ENCODE measurements at regions not wholly inside any gene's neighbourhood (a gene's known extent, or its start where the extent isn't known, plus 50 kb on each side); places are given as distances from the start of the nearest gene placed in this dataset.

DNA sequence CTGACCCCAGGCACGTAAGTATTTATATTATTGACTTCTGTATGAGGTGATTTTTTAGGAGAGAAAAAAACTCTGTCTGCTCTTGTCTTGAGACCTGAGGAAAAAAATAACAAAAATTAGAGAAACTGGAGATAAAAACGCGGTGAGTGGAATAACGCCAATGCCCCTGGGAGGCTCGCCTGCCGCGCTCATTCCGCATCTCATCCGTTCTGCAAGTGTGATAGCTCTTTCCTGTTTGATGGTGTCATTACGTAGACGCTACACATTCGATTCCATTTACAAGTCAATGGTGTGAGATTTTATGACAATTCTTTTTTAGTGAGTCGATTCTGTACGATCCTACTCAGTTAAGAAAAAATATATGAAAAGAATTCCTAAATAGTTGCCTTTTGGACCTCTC, 194.3 kb upstream of the SMIM21 start:
- no peak overlapping the region for H3K4me3 ChIP-seq (ENCODE audit: low read depth, low read length)
- TF ChIP-seq, protein P1, sequence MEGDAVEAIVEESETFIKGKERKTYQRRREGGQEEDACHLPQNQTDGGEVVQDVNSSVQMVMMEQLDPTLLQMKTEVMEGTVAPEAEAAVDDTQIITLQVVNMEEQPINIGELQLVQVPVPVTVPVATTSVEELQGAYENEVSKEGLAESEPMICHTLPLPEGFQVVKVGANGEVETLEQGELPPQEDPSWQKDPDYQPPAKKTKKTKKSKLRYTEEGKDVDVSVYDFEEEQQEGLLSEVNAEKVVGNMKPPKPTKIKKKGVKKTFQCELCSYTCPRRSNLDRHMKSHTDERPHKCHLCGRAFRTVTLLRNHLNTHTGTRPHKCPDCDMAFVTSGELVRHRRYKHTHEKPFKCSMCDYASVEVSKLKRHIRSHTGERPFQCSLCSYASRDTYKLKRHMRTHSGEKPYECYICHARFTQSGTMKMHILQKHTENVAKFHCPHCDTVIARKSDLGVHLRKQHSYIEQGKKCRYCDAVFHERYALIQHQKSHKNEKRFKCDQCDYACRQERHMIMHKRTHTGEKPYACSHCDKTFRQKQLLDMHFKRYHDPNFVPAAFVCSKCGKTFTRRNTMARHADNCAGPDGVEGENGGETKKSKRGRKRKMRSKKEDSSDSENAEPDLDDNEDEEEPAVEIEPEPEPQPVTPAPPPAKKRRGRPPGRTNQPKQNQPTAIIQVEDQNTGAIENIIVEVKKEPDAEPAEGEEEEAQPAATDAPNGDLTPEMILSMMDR (IDR thresholded peaks at IDR 0.05; ENCODE audit: borderline replicate concordance, insufficient read depth, low read depth, low read length), result no peak

DNA sequence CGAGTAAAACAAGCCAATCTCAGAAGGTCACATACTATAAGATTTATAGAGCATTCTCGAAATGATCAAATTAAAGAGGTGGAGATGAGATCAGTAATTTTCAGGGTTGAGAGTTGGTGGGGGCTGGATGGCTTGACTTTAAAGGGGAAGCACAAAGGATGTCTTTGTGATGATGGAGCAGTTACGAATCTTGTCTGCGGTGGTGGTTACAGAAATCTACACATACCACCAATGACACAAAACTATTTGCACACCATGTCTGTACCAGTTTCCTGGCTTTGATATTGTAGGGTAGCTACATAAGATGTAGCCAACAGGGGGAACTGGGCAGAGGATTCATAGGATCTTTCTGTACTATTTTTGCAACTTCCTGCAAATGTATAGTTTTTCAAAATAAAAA, 190.6 kb upstream of the SMIM21 start:
- TF ChIP-seq, protein P1 (IDR thresholded peaks at IDR 0.05; ENCODE audit: borderline replicate concordance, insufficient read depth, low read depth, low read length), result no peak
- no peak overlapping the region for H3K4me3 ChIP-seq (ENCODE audit: low read depth, low read length)

GRCh38 chr18:75612456-75612855, 185.0 kb upstream of the SMIM21 start:
- no peak overlapping the region for H3K4me3 ChIP-seq (ENCODE audit: low read depth, low read length)
- TF ChIP-seq, protein P1 (IDR thresholded peaks at IDR 0.05; ENCODE audit: borderline replicate concordance, insufficient read depth, low read depth, low read length), result no peak

- no peak overlapping the region for H3K4me3 ChIP-seq (ENCODE audit: low read depth, low read length)
- TF ChIP-seq, protein P1 (IDR thresholded peaks at IDR 0.05; ENCODE audit: borderline replicate concordance, insufficient read depth, low read depth, low read length), result no peak
Measured at GRCh38 chr18:75607701-75608100, 180.2 kb upstream of the SMIM21 start.

GRCh38 chr18:75592527-75592926, 165.0 kb upstream of the SMIM21 start:
- H3K4me3 ChIP-seq (ENCODE audit: low read depth, low read length), result no peak overlapping the region
- TF ChIP-seq, protein P1 (IDR thresholded peaks at IDR 0.05; ENCODE audit: borderline replicate concordance, insufficient read depth, low read depth, low read length), result no peak

DNA sequence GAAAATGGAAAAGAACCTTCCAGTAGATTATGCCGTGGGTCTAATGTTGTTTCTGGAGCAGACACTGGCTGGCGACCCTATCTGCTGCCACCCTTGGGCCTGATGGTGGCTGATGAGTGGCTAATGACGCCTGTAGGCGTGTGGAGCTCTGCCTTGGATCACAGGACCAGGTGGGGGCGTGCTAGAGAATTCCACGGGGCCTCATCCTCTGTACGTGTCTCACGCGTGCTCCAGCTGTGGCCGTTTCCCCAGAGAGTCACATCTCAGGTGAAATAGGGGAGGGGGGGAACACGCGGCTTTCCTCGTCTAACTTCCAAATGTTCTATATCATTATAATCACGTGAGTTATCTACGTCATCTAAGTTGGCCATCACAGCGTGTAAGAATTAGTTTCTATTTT, 160.9 kb upstream of the SMIM21 start:
- TF ChIP-seq, protein P1 (IDR thresholded peaks at IDR 0.05; ENCODE audit: borderline replicate concordance, insufficient read depth, low read depth, low read length), result no peak

GRCh38 chr18:75587131-75587530, 159.6 kb upstream of the SMIM21 start:
- no peak overlapping the region for H3K4me3 ChIP-seq (ENCODE audit: low read depth, low read length)
- TF ChIP-seq, protein P1 (IDR thresholded peaks at IDR 0.05; ENCODE audit: borderline replicate concordance, insufficient read depth, low read depth, low read length), result no peak

More for the DNA sequence above, 160.9 kb upstream of the SMIM21 start:
- no peak overlapping the region for H3K4me3 ChIP-seq (ENCODE audit: low read depth, low read length)

All from GM12875 (cell line).